MM.1S (cell line): ENCODE measurements at regions not wholly inside any gene's neighbourhood (a gene's known extent, or its start where the extent isn't known, plus 50 kb on each side); places are given as distances from the start of the nearest gene placed in this dataset.

Experiments
- DNase-seq: peaks from one replicate; pipeline ENCODE4 v3.0.0-alpha.2; 2015
- H2AFZ ChIP-seq: fragments of 300-600 bp; sonication (generic); 2 replicates; pipeline ENCODE4 v1.6.0; 2016; ENCODE audit warnings: antibody characterized with exemption, low read length
- H3F3A ChIP-seq: fragments of 300-600 bp; sonication (generic); 2 replicates; pipeline ENCODE4 v1.6.1; 2016; ENCODE audit warnings: mild to moderate bottlenecking, antibody characterized with exemption, low read length, moderate library complexity, mixed read lengths; ENCODE audit not compliant: insufficient read depth
- H3K27ac ChIP-seq: fragments of 300-600 bp; sonication (generic); 2 replicates; pipeline ENCODE4 v1.5.1; 2016; ENCODE audit warnings: mild to moderate bottlenecking, low read length
- H3K27me3 ChIP-seq: fragments of 300-600 bp; sonication (generic); replicated peaks from 2 replicates; pipeline ENCODE4 v1.6.0; 2016; ENCODE audit warnings: low read length; ENCODE audit not compliant: insufficient read depth
- H3K36me3 ChIP-seq: fragments of 300-600 bp; sonication (generic); replicated peaks from 2 replicates; pipeline ENCODE4 v1.6.1; 2016; ENCODE audit warnings: mild to moderate bottlenecking, low read length, mixed read lengths; ENCODE audit not compliant: insufficient read depth
- H3K4me1 ChIP-seq: fragments of 300-600 bp; sonication (generic); 2 replicates; pipeline ENCODE4 v1.6.1; 2016; ENCODE audit warnings: low read length, mixed read lengths
- H3K4me2 ChIP-seq: fragments of 300-600 bp; sonication (generic); 2 replicates; pipeline ENCODE4 v1.6.0; 2016; ENCODE audit warnings: low read depth, low read length
- H3K4me3 ChIP-seq: fragments of 300-600 bp; sonication (generic); 2 replicates; pipeline ENCODE4 v1.5.1; 2016; ENCODE audit warnings: low read length, mixed read lengths
- H3K79me2 ChIP-seq: fragments of 300-600 bp; sonication (generic); 2 replicates; pipeline ENCODE4 v1.6.1; 2016; ENCODE audit warnings: mixed run types, low read length, mixed read lengths
- H3K9ac ChIP-seq: fragments of 300-600 bp; sonication (generic); 2 replicates; pipeline ENCODE4 v1.6.1; 2016; ENCODE audit warnings: low read length, mixed read lengths
- H3K9me2 ChIP-seq: fragments of 300-600 bp; sonication (generic); replicated peaks from 2 replicates; pipeline ENCODE4 v1.6.1; 2016; ENCODE audit warnings: mild to moderate bottlenecking, low read length, mixed read lengths; ENCODE audit not compliant: insufficient read depth
- H3K9me3 ChIP-seq: fragments of 300-600 bp; sonication (generic); replicated peaks from 2 replicates; pipeline ENCODE4 v1.6.1; 2016; ENCODE audit warnings: mild to moderate bottlenecking, low read length, mixed read lengths; ENCODE audit not compliant: insufficient read depth
- H4K20me1 ChIP-seq: fragments of 300-600 bp; sonication (generic); 2 replicates; pipeline ENCODE4 v1.6.1; 2016; ENCODE audit warnings: mild to moderate bottlenecking, low read length, moderate library complexity, mixed read lengths; ENCODE audit not compliant: insufficient read depth
- EZH2 ChIP-seq: fragments of 300-600 bp; sonication (generic); optimal IDR thresholded peaks from 2 replicates; pipeline ENCODE3; 2017; ENCODE audit warnings: low read depth, mild to moderate bottlenecking, antibody characterized with exemption, low read length, mixed read lengths
- EZH2phosphoT487 ChIP-seq: fragments of 300-600 bp; sonication (generic); IDR thresholded peaks from 2 replicates; pipeline ENCODE4 v1.6.1; 2018; ENCODE audit warnings: antibody characterized with exemption, low read length
- TF ChIP-seq, protein P1 (sequence below): fragments of 300-600 bp; sonication (generic); IDR thresholded peaks from 2 replicates; pipeline ENCODE4 v1.5.1; 2016; ENCODE audit warnings: antibody characterized with exemption, low read length, mixed read lengths

DNA sequence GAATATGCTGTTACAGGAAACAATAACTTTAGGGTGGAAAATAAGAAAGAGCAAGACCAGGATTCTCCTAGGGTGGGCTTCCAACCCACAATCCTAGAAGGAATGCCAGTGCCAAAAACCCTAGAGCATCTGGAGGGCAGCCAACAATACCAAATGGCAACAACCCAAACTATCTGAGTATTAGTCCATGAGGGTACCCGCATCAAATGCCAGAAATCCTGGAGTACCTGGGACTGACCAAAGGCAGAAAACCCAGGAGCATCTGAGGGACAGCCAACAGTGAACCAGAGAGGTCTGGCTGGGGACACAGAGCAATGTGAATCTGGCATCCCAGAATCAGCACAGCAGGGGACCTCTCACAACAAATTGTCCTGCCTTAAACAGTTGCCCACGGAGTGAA lies 126.3 kb downstream of the SCG2 start:
- TF ChIP-seq EZH2phosphoT487 (no peak), EZH2 (no peak)
- TF ChIP-seq, protein P1, sequence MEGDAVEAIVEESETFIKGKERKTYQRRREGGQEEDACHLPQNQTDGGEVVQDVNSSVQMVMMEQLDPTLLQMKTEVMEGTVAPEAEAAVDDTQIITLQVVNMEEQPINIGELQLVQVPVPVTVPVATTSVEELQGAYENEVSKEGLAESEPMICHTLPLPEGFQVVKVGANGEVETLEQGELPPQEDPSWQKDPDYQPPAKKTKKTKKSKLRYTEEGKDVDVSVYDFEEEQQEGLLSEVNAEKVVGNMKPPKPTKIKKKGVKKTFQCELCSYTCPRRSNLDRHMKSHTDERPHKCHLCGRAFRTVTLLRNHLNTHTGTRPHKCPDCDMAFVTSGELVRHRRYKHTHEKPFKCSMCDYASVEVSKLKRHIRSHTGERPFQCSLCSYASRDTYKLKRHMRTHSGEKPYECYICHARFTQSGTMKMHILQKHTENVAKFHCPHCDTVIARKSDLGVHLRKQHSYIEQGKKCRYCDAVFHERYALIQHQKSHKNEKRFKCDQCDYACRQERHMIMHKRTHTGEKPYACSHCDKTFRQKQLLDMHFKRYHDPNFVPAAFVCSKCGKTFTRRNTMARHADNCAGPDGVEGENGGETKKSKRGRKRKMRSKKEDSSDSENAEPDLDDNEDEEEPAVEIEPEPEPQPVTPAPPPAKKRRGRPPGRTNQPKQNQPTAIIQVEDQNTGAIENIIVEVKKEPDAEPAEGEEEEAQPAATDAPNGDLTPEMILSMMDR, result no peak
- Histone ChIP-seq H3K4me1 (no peaks in the 10 kb centered on the region), H3K36me3 (no peaks in the 10 kb centered on the region), H3K27me3 (no peaks in the 10 kb centered on the region), H3K9me3 (no peaks in the 10 kb centered on the region), H3K9me2 (no peaks in the 10 kb centered on the region), H3F3A (no peaks in the 10 kb centered on the region), H3K9ac (no peak overlapping the region), H3K79me2 (no peaks in the 10 kb centered on the region), H3K4me2 (no peak overlapping the region), H2AFZ (no peak overlapping the region), H3K27ac (no peak overlapping the region), H4K20me1 (no peaks in the 10 kb centered on the region), H3K4me3 (no peak overlapping the region)
- no peak for DNase-seq

DNA sequence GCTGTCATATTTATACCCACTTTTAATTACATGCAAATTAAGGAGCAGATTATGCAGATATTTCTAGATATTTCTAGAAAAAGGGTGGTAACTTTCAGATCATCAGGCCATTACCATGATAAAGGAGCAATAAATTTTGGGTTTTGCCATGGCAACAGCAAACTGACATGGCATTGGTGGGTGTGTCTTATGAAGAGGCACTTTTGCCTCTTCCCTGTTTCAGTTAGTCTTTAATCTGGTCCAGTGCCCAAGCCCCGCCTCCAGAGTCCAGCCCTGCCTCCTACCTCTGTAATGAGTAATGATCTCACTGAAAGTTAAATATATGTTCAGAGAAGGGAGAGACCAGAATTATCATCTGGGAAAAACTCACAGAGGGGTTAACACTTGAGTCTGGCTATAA lies 124.8 kb downstream of the SCG2 start:
- Histone ChIP-seq H3K4me1 (no peaks in the 10 kb centered on the region), H3K27ac (no peak overlapping the region), H3K4me3 (no peak overlapping the region), H3K36me3 (no peaks in the 10 kb centered on the region), H3K9me2 (no peaks in the 10 kb centered on the region), H3K79me2 (no peaks in the 10 kb centered on the region), H3K27me3 (no peaks in the 10 kb centered on the region), H2AFZ (no peak overlapping the region), H3K9me3 (no peaks in the 10 kb centered on the region), H4K20me1 (no peaks in the 10 kb centered on the region), H3K4me2 (no peak overlapping the region), H3F3A (no peaks in the 10 kb centered on the region), H3K9ac (no peak overlapping the region)
- no peak for DNase-seq
- TF ChIP-seq EZH2phosphoT487 (no peak), EZH2 (no peak)
- TF ChIP-seq, protein P1, result no peak

DNA sequence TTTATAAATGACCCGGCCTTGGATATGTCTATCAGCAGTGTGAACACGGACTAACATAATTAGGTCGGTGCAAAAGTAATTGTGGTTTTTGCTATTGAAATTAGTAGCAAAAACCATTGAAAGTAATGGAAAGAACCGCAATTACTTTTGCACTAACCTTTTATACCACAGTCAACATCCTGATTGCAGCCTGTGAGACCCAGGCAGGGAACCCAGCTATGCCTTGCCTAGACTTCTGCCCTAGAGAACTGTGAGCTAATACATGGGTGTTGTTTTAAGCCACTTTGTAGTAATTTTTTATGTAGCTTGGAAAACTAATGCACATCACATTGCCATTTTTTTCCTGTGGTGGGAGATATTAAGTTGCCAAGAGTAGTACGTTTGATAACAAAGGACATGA lies 120.7 kb downstream of the SCG2 start:
- H3K27ac ChIP-seq, result no peak overlapping the region

More for the DNA sequence above, 120.7 kb downstream of the SCG2 start:
- Histone ChIP-seq H3K4me2 (no peak overlapping the region), H4K20me1 (no peaks in the 10 kb centered on the region), H3K9me3 (no peaks in the 10 kb centered on the region), H2AFZ (no peak overlapping the region), H3K4me3 (no peak overlapping the region), H3F3A (no peaks in the 10 kb centered on the region), H3K9me2 (no peaks in the 10 kb centered on the region), H3K9ac (no peak overlapping the region), H3K36me3 (no peaks in the 10 kb centered on the region), H3K27me3 (no peaks in the 10 kb centered on the region), H3K4me1 (no peaks in the 10 kb centered on the region), H3K79me2 (no peaks in the 10 kb centered on the region)
- no peak for TF ChIP-seq EZH2phosphoT487
- TF ChIP-seq, protein P1, result no peak
- TF ChIP-seq EZH2, result no peak
- peak; percentile 27 for DNase-seq
